HG03457 (cell line): ENCODE measurements at regions not wholly inside any gene's neighbourhood (a gene's known extent, or its start where the extent isn't known, plus 50 kb on each side); places are given as distances from the start of the nearest gene placed in this dataset.

Source experiments
- ATAC-seq: cut with Tn5 transposase; IDR thresholded peaks from one replicate; pipeline ENCODE4 v1.9.1; 2021; ENCODE audit warnings: moderate number of reproducible peaks; ENCODE audit not compliant: unreplicated experiment

DNA sequence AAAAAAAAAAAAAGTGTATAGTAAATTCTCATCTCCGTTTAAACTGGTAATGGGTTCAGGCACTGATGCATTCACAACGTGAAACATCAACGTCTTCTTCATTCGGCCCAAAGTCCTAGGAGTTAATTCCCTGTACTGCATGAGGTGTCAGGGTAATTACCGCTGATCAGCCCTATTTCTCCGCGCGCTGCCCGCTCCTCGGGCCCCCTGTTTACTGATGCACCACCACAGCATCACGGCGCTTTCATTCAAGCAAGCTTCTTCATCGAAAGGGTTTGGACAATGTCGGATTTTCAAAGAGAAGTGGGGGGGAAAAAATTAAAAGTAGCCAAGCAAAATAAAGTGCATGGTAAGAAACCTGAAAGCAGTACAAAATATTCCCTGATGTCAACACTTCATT lies 352.0 kb upstream of the POU3F3 start:
- no peak for ATAC-seq

- ATAC-seq: no peak
These were observed 351.0 kb upstream of the POU3F3 start for GRCh38 chr2:104502901-104503300.

- no peak for ATAC-seq
These were observed 349.4 kb upstream of the POU3F3 start for GRCh38 chr2:104504331-104505073.

DNA sequence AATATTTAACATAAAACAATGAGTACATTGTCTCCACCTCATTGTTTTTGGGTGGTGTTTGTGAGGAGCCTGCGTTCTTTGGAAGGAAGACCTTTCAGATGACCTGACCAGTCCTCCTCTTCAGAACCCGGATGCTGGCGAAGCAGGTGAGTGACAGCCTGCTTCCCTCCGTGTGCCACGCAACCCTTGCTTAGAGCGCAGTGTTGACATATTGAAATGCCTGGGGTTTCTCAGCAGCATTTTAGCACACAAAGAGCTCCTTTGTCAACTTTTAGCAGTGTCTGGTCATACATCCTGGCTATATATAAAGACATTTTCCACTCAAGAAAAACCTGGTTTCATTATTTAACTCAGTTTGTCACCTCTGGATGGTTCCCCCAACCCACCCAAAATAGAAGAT lies 335.7 kb upstream of the POU3F3 start:
- no peak for ATAC-seq

DNA sequence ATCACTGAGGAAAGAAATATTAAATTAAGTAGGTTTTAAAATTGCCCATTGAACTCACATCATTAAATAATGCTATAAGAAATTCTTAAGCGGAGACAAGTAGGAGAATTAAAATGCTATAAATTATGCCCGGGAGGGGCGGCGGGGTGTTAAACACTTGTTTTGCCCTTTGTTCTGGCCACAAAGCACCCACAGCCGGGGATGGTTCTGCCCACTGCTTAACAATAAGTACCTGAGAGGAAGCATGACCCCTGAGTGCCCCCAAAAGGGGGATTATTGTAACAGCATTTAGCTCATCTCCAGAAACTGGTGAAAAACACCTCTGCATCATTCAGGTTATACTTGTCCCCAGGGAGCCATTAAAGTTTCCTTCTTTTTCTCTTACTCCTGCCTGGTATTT lies 332.7 kb upstream of the POU3F3 start:
- no peak for ATAC-seq

DNA sequence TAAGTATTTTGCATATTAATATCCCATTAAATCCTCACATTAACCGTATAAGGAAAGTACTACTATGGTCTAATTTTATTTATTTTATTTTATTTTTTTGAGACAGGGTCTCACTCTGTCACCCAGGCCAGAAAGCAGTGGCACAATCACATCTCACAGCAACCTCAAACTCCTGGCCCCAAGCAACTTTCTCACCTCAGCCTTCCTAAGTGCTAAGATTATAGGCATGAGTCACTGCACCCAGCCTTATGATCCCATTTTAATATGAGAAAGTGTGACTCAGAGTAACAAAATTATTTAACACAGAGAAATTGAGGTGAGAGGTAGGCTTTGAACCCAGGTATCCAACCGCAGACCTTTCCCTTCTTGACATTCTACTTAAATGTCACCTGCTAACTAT lies 330.0 kb upstream of the POU3F3 start:
- ATAC-seq: no peak

DNA sequence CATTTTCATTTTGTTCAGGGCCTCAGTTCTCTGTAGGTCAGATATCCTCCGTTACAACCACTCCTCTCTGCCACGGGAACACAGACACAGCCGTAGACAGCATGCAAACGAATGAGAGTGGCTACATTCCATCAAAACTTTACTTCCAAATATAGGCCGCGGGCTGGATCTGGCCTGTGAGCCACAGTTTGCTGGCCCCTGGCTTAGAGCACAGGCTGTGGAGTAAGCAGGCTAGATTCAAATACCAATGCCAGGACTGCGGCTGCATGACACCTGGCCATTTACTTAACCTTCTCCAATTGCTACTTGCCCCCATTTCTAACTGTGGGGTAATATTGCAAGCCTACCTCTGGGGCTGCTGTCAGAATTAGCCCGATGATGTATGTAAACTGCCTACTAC lies 325.8 kb upstream of the POU3F3 start:
- no peak for ATAC-seq

DNA sequence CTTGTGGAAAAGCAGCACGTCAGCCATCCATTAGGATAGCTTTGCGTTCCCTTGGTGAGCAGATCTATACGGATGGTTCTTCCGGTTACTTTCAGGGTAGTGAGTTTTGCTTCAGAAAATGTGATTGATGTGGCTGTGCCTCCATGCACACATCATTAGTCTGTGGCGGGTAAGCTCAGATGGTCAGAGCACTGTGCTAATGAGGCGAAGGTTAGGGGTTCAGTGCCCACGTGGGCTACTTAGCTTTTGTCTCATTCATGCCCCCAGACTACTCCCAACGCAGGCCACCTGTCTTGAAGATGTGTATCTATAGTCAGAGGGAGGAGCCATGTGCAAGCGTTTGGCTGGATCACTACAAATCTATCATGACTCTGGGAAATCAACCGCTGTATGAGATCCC lies 322.8 kb upstream of the POU3F3 start:
- no peak for ATAC-seq

DNA sequence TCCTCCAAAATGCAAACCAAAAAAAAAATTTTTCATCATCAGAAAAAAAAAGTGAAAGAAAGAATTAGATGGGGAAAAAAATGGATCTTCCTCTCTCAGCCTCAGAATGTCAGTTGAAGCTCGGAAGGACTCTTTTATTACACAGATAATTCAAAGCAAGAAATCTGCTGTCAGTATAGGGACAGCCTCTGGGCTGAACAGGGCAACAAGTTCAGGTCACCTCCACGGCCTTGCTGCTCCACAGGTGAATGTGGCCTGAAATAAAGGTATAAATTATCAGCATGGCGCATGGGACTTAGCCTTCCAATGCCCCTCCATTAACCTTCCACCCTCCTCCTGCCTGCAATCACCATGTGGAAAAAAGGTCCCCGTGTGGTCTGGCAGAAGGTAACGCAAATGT lies 316.8 kb upstream of the POU3F3 start:
- ATAC-seq: no peak

DNA sequence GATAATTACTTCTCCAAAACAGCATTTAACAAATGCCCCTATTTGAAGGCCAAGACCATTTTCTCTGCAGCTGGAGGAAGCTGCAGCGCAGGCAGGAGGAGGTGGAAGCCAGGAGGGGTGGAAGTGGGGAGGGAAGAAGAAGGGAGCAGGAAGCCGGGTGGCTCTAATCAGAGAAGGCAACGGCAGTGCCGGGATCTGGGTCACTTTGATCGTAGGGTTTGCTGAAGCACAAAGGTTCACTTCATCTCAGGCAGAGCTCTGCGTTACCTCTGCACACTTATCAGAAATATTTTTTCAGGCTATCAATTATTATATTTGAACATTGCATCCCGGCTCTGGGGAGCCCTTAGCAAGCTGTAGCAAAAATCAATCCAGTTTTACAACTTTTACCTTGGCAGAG lies 315.8 kb upstream of the POU3F3 start:
- ATAC-seq: no peak

- no peak for ATAC-seq
These were observed 314.3 kb upstream of the POU3F3 start for GRCh38 chr2:104539649-104540048.

DNA sequence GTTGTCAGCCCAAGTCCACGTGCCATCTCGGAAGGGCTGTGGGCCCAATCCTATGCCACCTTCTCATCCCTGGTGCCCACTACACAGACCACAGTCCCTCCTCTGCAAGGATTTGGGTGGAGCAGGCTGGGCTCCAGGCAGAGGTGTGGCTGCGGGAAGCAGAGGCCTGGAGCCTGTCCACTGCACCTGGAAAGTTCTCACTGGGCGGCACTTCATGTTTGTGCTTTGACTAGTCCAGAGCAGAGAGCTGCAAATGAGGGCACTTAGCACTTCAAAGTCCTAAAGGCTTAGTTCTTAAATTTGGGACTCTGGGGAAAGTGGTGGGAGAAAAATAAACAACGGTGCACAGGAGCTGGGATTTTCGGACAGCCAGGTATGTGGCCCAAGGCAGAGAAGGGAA lies 308.9 kb upstream of the POU3F3 start:
- no peak for ATAC-seq

DNA sequence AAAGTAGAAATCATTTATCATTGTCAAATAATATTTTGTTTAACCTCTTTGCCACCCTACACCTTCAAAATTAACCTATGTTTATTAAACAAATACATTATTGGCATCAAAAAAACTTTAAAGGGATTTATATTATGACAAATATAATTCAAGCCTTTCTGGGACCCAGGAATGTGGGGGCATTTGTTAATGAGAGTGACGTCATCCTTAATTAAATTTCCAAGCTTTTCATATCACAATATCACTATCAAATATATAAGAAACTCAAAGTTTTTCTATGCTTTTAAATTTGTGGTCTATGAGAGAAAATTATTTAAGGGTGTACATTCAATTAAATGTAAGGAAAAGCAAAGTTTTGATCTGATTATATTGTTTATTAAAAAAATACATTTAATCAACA lies 307.4 kb upstream of the POU3F3 start:
- ATAC-seq: no peak

- ATAC-seq: no peak
These were observed 306.7 kb upstream of the POU3F3 start for GRCh38 chr2:104547221-104547620.

DNA sequence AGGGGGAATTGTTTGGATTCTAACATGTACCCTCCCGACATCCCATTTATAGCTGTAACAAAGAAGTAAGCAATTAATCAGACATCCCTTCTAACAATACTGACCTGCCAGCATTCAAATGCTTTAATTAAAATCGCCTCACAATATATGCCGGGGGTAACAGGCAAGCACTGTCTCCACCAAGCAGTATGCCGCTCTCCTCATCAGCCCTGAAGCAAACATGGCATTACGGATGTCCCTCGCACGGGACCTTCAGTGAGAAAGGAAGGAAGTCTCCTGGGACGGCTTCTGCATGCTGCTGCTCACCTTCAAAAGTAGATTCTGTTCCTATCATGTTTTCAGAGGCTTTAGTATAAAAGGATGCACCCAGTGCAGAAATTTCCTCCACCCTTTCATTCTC lies 292.7 kb upstream of the POU3F3 start:
- ATAC-seq: no peak

DNA sequence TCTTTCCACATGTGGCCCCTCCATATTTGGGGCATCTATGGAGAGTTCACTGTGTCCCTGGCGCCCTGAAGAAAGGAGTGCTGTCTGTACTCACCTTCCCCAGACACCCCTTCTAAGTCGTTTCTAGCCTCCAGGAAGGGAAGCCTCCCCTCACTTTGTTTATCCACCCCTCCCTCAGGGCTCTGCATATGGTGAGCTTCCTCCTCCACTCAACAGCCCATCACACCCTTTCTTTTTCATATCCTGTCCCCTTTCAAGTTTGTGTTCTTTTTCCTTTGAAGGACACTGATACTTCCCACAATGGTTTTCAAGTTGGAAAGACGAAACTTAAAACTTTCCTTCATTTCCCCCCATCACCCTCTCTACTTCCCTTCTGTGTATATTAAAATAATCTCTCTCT lies 291.4 kb upstream of the POU3F3 start:
- no peak for ATAC-seq

DNA sequence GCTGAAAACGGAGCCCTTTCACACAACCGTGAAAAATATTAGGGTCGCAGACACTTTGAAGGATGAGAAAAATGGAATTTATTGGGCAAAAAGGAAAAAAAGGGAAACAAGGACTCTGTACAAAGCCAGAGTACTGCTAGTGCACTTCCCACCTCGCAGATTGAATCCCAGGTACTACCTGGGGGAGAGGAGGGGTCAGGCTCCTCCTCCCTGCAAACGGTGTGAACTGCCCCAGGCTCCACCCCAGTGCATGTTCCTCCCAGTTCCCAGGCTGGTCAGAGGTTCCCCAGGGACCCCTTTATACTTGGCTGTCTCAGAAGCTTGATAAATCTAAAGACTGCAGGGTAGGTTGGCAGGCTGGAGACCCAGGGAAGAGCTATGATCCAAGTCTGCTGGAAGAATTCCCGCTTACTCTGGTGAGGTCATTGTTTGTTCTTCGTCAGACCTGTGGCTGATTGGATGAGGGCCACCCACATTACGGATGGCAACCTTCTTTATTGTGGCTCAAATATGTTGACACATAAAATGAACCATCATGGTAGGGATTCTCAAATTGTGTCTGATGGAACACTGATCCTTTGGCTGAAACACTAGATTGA lies 290.4 kb upstream of the POU3F3 start:
- no peak for ATAC-seq

DNA sequence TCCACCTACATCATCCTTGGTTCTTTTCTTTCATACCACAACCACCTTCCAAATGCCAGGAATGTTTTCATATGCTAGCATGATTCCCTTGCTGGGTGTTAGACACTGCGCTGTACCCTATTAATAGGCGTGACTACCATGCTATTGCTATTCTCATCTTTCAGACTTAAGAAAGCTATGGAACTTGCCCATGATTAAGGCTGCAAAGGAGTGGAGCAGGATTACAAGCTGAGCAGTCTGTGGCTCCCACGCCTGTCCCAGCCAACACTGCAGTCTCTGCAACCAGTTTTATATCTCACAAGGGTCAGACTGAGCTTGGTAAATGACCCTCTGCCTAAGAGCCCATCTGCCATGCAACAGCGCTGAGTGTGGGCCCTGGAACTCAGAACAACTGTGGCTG lies 285.7 kb upstream of the POU3F3 start:
- ATAC-seq: no peak

- no peak for ATAC-seq
These were observed 283.7 kb upstream of the POU3F3 start for GRCh38 chr2:104570259-104570658.

- ATAC-seq: no peak
These were observed 281.1 kb upstream of the POU3F3 start for GRCh38 chr2:104572834-104573233.

- ATAC-seq: no peak
These were observed 279.5 kb upstream of the POU3F3 start for GRCh38 chr2:104574367-104574766.

GRCh38 chr2:104577143-104577542 lies 276.8 kb upstream of the POU3F3 start:
- no peak for ATAC-seq

DNA sequence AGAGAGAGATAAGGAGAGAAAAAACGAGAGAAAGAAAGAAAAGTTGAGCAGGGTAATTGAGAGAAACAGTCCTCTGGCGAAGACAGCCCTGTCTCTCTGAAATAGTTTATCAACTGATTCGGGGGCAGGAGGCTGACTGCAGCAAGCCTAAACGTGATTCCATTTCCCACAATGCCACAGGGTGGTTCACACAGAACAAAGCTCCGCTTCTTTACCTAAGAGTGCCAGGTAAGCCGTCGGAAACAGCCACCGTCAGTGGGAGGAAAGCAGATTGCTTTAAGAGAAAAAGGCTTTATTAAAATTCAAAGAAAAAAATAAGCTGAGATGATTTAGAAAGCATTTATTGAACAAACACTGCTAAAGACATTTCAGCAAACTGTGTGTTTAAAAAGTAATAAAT lies 271.4 kb upstream of the POU3F3 start:
- ATAC-seq: no peak
